Lower leg skin (tissue), 4 donors: ENCODE measurements at regions not wholly inside any gene's neighbourhood (a gene's known extent, or its start where the extent isn't known, plus 50 kb on each side); places are given as distances from the start of the nearest gene placed in this dataset.
A peak's percentile ranks its signal among the peaks of the same experiment; 100 is the strongest.

Source experiments
- DNase-seq, 2 donors: peaks; one replicate each; pipeline ENCODE4 v3.0.0-alpha.2; 2019; ENCODE audit warnings: low spot score in 2 of 2
- H3K4me3 ChIP-seq: fragments of 200-600 bp; sonication (generic); 2 replicates; pipeline ENCODE4 v1.5.1; 2017; ENCODE audit warnings: mild to moderate bottlenecking, low read depth; ENCODE audit not compliant: poor library complexity, severe bottlenecking
- POLR2A ChIP-seq, 2 donors: fragments of 450-650 bp; IDR thresholded peaks; one replicate each; pipeline ENCODE4 v1.6.1; 2016 to 2017; ENCODE audit warnings: antibody characterized with exemption in 2 of 2, mild to moderate bottlenecking in 1 of 2, moderate library complexity in 1 of 2
- WGBS, 2 donors: methylation state at CpG; one replicate each; pipeline ENCODE4 v1.1.5; 2018; 5-methylcytosine and 5-hydroxymethylcytosine counted together
- intact Hi-C: fragments of 100-400 bp; cut with DNase I; formaldehyde crosslinking; loops from one replicate; pipeline ENCODE4 v1.15.0; 2023; ENCODE audit warnings: low total_unique reads
- TF ChIP-seq, protein P1 (sequence below), 3 donors: fragments of 450-650 bp; IDR thresholded peaks; one replicate each; pipeline ENCODE4 v1.5.1; 2016; ENCODE audit warnings: antibody characterized with exemption in 3 of 3, mild to moderate bottlenecking in 3 of 3, moderate library complexity in 2 of 3

DNA sequence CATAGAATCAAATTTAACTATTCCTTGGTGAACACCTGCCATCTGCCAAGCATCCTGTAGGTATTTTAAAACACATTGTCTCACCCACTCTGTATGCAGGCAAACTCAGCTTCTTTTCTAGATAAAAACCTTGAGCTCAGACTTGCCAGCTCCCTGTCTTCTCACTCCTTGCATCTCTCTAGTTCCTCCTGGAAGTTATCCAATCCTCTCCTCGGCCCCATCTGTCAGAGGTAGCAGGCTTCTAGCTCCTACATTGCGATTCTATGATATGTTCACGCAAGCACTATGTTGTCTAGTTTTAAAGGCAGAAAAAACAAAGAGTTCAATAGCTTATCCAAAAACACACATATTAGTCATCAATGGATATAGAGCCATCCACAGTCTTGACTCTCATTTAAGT is 67.0 kb upstream of the APCDD1 start:
- 87 to 92% methylated on average over 3 of the region's 3 CpGs for WGBS, 2 donors
- TF ChIP-seq, protein P1, sequence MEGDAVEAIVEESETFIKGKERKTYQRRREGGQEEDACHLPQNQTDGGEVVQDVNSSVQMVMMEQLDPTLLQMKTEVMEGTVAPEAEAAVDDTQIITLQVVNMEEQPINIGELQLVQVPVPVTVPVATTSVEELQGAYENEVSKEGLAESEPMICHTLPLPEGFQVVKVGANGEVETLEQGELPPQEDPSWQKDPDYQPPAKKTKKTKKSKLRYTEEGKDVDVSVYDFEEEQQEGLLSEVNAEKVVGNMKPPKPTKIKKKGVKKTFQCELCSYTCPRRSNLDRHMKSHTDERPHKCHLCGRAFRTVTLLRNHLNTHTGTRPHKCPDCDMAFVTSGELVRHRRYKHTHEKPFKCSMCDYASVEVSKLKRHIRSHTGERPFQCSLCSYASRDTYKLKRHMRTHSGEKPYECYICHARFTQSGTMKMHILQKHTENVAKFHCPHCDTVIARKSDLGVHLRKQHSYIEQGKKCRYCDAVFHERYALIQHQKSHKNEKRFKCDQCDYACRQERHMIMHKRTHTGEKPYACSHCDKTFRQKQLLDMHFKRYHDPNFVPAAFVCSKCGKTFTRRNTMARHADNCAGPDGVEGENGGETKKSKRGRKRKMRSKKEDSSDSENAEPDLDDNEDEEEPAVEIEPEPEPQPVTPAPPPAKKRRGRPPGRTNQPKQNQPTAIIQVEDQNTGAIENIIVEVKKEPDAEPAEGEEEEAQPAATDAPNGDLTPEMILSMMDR (IDR thresholded peaks at IDR 0.05): no peak
- TF ChIP-seq POLR2A (IDR thresholded peaks at IDR 0.05): no peak
- intact Hi-C loops: no loop called here
- DNase-seq: no peak
- H3K4me3 ChIP-seq: no peak overlapping the region

DNA sequence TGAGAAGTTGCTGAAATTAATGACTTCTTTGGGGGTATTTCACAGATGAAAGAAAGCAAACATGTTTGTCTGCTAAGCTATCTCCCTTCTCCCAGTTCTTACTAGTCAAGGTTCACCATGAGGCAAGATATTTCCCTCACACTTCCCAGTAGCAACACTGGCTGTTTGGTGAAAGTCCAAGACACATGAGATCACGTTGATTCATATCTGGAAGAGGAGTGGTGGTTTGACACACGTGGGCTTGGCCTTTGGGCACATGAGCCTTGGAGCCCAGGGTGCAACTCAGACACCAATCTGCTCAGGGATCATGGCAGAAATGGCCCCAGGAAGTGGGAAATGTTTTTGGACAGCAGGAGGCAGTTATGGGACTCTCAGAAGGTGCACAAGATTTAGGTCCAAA is 66.1 kb upstream of the APCDD1 start:
- no peak overlapping the region for H3K4me3 ChIP-seq
- no peak for DNase-seq
- WGBS, 2 donors: 40 to 48% methylated on average over 2 of the region's 2 CpGs
- no peak for TF ChIP-seq POLR2A (IDR thresholded peaks at IDR 0.05)
- TF ChIP-seq, protein P1 (IDR thresholded peaks at IDR 0.05): no peak
- intact Hi-C loops: no loop called here

DNA sequence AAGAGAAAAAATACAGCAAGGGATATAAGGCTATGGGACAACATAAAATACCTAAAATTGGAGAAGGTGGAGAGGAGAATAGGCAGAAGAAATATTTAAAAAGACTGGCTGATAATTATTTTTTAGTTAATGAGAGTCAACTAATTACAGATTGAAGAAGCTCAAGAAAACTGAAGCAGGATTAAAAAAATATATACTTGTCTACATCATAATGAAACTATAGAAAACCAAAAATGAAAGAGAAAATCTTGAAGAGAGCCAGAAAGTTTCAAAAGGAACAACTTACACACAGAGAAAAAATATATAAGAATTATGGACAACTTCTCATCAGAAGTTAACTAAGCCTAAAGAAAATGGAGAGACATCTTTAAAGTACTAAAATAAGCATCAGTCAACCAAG is 62.9 kb upstream of the APCDD1 start:
- no peak overlapping the region for H3K4me3 ChIP-seq
- TF ChIP-seq, protein P1 (IDR thresholded peaks at IDR 0.05): no peak
- TF ChIP-seq POLR2A (IDR thresholded peaks at IDR 0.05): no peak
- intact Hi-C loops: no loop called here
- DNase-seq: no peak

GRCh38 chr18:10397004-10397403 is 57.4 kb upstream of the APCDD1 start:
- WGBS, 2 donors: 84 to 88% methylated on average over 4 of the region's 4 CpGs
- DNase-seq: peak in 1 of 2 donors; percentile 60
- TF ChIP-seq POLR2A (IDR thresholded peaks at IDR 0.05): no peak
- TF ChIP-seq, protein P1 (IDR thresholded peaks at IDR 0.05): no peak
- H3K4me3 ChIP-seq: no peak overlapping the region
- intact Hi-C loops: no loop called here

GRCh38 chr18:10398571-10398970 is 55.9 kb upstream of the APCDD1 start:
- no peak for TF ChIP-seq POLR2A (IDR thresholded peaks at IDR 0.05)
- TF ChIP-seq, protein P1 (IDR thresholded peaks at IDR 0.05): no peak
- DNase-seq: no peak
- no peak overlapping the region for H3K4me3 ChIP-seq
- WGBS, 2 donors: 52 to 58% methylated on average over 3 of the region's 3 CpGs
- intact Hi-C loops: no loop called here

- intact Hi-C loops: no loop called here
- 75 to 88% methylated on average over 5 of the region's 5 CpGs for WGBS, 2 donors
Observed at GRCh38 chr18:10399465-10399864, 55.0 kb upstream of the APCDD1 start.

More at GRCh38 chr18:10399465-10399864, 55.0 kb upstream of the APCDD1 start:
- no peak overlapping the region for H3K4me3 ChIP-seq
- no peak for DNase-seq
- TF ChIP-seq, protein P1 (IDR thresholded peaks at IDR 0.05): no peak
- TF ChIP-seq POLR2A (IDR thresholded peaks at IDR 0.05): no peak
